Trophoblast cell (in vitro differentiated cells and primary cell): ENCODE measurements at regions not wholly inside any gene's neighbourhood (a gene's known extent, or its start where the extent isn't known, plus 50 kb on each side); places are given as distances from the start of the nearest gene placed in this dataset.

ENCODE experiments used
- DNase-seq, 2 donors: peaks; one replicate each; pipeline ENCODE4 v3.0.0-alpha.2; 2016
- H2AFZ ChIP-seq: 2 replicates; pipeline ENCODE4 v1.6.1; 2013; ENCODE audit warnings: low read length, moderate library complexity, mild to moderate bottlenecking; ENCODE audit not compliant: insufficient read depth, poor library complexity
- H2AK5ac ChIP-seq: 2 replicates; pipeline ENCODE4 v1.6.1; 2013; ENCODE audit warnings: mild to moderate bottlenecking, low read length
- H2BK120ac ChIP-seq: 2 replicates; pipeline ENCODE4 v1.6.1; 2013; ENCODE audit warnings: low read length, mild to moderate bottlenecking, moderate library complexity; ENCODE audit not compliant: insufficient read depth, poor library complexity
- H2BK12ac ChIP-seq: 2 replicates; pipeline ENCODE4 v1.6.1; 2013; ENCODE audit warnings: mild to moderate bottlenecking, low read length, moderate library complexity
- H2BK5ac ChIP-seq: 2 replicates; pipeline ENCODE4 v1.6.1; 2013; ENCODE audit warnings: low read length, low read depth, moderate library complexity, mild to moderate bottlenecking; ENCODE audit not compliant: poor library complexity
- H3K14ac ChIP-seq: 2 replicates; pipeline ENCODE4 v1.6.1; 2013; ENCODE audit warnings: mild to moderate bottlenecking, low read length
- H3K18ac ChIP-seq: 2 replicates; pipeline ENCODE4 v1.6.1; 2013; ENCODE audit warnings: mild to moderate bottlenecking, low read length
- H3K23ac ChIP-seq: 2 replicates; pipeline ENCODE4 v1.6.1; 2013; ENCODE audit warnings: low read length
- H3K27ac ChIP-seq: 2 replicates; pipeline ENCODE4 v1.5.1; 2013; ENCODE audit warnings: low read depth, mild to moderate bottlenecking, inconsistent platforms, low read length, moderate library complexity
- H3K27me3 ChIP-seq: 2 replicates; pipeline ENCODE4 v1.6.1; 2013; ENCODE audit warnings: inconsistent platforms, mild to moderate bottlenecking, low read length, moderate library complexity; ENCODE audit not compliant: insufficient read depth
- H3K36me3 ChIP-seq, 2 experiments: 1 replicate in 1 of 2; 2 replicates in 1 of 2; pipeline ENCODE4 v1.6.1; 2013; ENCODE audit warnings: low read length in 2 of 2, mild to moderate bottlenecking in 2 of 2, moderate library complexity in 1 of 2; ENCODE audit not compliant: insufficient read depth in 2 of 2, control insufficient read depth in 1 of 2
- H3K4ac ChIP-seq: 2 replicates; pipeline ENCODE4 v1.6.1; 2013; ENCODE audit warnings: low read depth, mild to moderate bottlenecking, low read length, moderate library complexity
- H3K4me1 ChIP-seq, 2 experiments: 1 replicate in 1 of 2; 2 replicates in 1 of 2; pipeline ENCODE4 v1.6.1; 2013; ENCODE audit warnings: low read length in 2 of 2, mild to moderate bottlenecking in 2 of 2, moderate library complexity in 1 of 2; ENCODE audit not compliant: insufficient read depth in 2 of 2, control insufficient read depth in 1 of 2
- H3K4me2 ChIP-seq: 2 replicates; pipeline ENCODE4 v1.6.1; 2013; ENCODE audit warnings: inconsistent platforms, mild to moderate bottlenecking, low read length, moderate library complexity
- H3K4me3 ChIP-seq: 2 replicates; pipeline ENCODE4 v1.5.1; 2013; ENCODE audit warnings: mild to moderate bottlenecking, low read depth, low read length, inconsistent platforms
- H3K79me1 ChIP-seq: one replicate; pipeline ENCODE4 v1.6.1; 2013; ENCODE audit warnings: low read length
- H3K79me2 ChIP-seq: 2 replicates; pipeline ENCODE4 v1.6.1; 2013; ENCODE audit warnings: low read length, mild to moderate bottlenecking; ENCODE audit not compliant: control insufficient read depth, insufficient read depth, poor library complexity
- H3K9ac ChIP-seq: 2 replicates; pipeline ENCODE4 v1.6.1; 2013; ENCODE audit warnings: mild to moderate bottlenecking, low read length
- H3K9me3 ChIP-seq: 2 replicates; pipeline ENCODE4 v1.6.1; 2013; ENCODE audit warnings: low read depth, mild to moderate bottlenecking, control low read depth, inconsistent platforms, low read length; ENCODE audit not compliant: insufficient read depth
- H4K12ac ChIP-seq: 2 replicates; pipeline ENCODE4 v1.6.1; 2013; ENCODE audit warnings: low read depth, mild to moderate bottlenecking, low read length, moderate library complexity
- H4K8ac ChIP-seq: 2 replicates; pipeline ENCODE4 v1.6.1; 2013; ENCODE audit warnings: low read depth, mild to moderate bottlenecking, low read length, moderate library complexity
- H4K91ac ChIP-seq: one replicate; pipeline ENCODE4 v1.6.1; 2013; ENCODE audit warnings: low read depth, mild to moderate bottlenecking, low read length, moderate library complexity
- WGBS: extraction: QIAGEN DNeasy Blood & Tissue Kit; methylation state at CpG from one replicate; pipeline ENCODE4 v1.1.7; 2013; ENCODE audit warnings: missing lambda C conversion rate; ENCODE audit not compliant: insufficient read length, insufficient coverage; ENCODE audit errors: extremely low coverage; 5-methylcytosine and 5-hydroxymethylcytosine counted together

DNA sequence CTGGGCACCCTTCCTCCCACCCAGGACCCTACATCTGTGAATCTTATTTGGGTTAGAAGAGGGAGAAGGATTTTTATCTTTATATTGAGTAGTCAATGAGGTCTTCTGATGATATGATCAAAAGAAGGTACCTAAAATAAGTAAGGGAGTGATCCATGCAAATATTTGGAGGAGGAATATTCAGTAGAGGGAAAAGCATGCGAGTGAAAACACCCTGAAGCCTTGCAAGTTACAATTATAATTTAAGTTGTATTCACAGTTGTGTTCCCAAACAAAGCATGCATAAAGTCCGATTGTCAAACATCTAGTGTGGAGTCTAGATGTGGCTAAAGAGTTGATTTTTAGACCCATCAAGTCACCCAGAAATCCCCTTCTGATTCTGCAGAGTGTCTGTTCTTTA, 530.2 kb upstream of the ZEB2 start:
- H4K91ac ChIP-seq, result no peak overlapping the region
- H3K9ac ChIP-seq, result no peak overlapping the region
- no peaks in the 10 kb centered on the region for H3K9me3 ChIP-seq
- H3K27me3 ChIP-seq, result no peaks in the 10 kb centered on the region
- DNase-seq, result no peak
- no peak overlapping the region for H2AK5ac ChIP-seq
- no peaks in the 10 kb centered on the region for H3K79me2 ChIP-seq
- H4K12ac ChIP-seq, result no peak overlapping the region
- no peak overlapping the region for H2BK12ac ChIP-seq
- H3K79me1 ChIP-seq, result no peaks in the 10 kb centered on the region
- no peaks in the 10 kb centered on the region for H3K4me1 ChIP-seq
- no peak overlapping the region for H4K8ac ChIP-seq
- H2AFZ ChIP-seq, result no peak overlapping the region
- no peak overlapping the region for H3K4me2 ChIP-seq
- H2BK120ac ChIP-seq, result no peak overlapping the region
- H3K14ac ChIP-seq, result no peak overlapping the region
- no peak overlapping the region for H3K23ac ChIP-seq
- H3K18ac ChIP-seq, result no peak overlapping the region
- no peak overlapping the region for H3K4ac ChIP-seq
- H3K36me3 ChIP-seq, result no peaks in the 10 kb centered on the region
- H2BK5ac ChIP-seq, result no peak overlapping the region
- WGBS, result no CpG with 5 or more reads among the region's 2 CpGs
- no peak overlapping the region for H3K27ac ChIP-seq
- H3K4me3 ChIP-seq, result no peak overlapping the region

DNA sequence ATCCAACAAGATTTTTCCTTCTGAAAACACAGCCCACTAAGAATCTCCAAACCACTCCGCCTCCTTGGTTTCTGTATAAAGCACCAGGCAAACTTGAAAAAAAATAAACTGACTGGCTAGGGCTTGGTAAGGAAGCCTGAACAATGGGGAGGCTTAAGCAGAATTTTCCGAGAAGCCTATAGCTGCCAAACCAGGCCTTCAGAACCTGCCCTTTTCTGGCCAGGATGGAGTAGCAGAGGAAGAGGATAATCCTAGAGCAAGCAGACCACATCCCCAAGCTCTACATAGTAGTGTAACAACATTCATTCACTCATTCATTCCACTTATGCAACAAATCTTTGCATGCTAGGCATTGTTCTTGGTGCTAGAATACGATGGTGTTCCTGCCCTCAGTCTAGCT, 529.6 kb upstream of the ZEB2 start:
- H3K9ac ChIP-seq, result no peak overlapping the region
- H3K18ac ChIP-seq, result no peak overlapping the region
- no peak overlapping the region for H2BK12ac ChIP-seq
- WGBS, result no CpG with 5 or more reads among the region's 3 CpGs
- no peak overlapping the region for H3K4ac ChIP-seq
- no peak overlapping the region for H2AFZ ChIP-seq
- H4K12ac ChIP-seq, result no peak overlapping the region
- no peaks in the 10 kb centered on the region for H3K9me3 ChIP-seq
- H3K36me3 ChIP-seq, result no peaks in the 10 kb centered on the region
- H3K4me2 ChIP-seq, result no peak overlapping the region
- H3K79me2 ChIP-seq, result no peaks in the 10 kb centered on the region
- H4K91ac ChIP-seq, result no peak overlapping the region
- no peaks in the 10 kb centered on the region for H3K27me3 ChIP-seq
- DNase-seq, result no peak
- no peak overlapping the region for H3K4me3 ChIP-seq
- H3K27ac ChIP-seq, result no peak overlapping the region
- no peak overlapping the region for H3K23ac ChIP-seq
- no peak overlapping the region for H4K8ac ChIP-seq
- no peak overlapping the region for H2BK5ac ChIP-seq
- no peak overlapping the region for H2BK120ac ChIP-seq
- H3K4me1 ChIP-seq, result no peaks in the 10 kb centered on the region
- H3K14ac ChIP-seq, result no peak overlapping the region
- H2AK5ac ChIP-seq, result no peak overlapping the region
- H3K79me1 ChIP-seq, result no peaks in the 10 kb centered on the region

DNA sequence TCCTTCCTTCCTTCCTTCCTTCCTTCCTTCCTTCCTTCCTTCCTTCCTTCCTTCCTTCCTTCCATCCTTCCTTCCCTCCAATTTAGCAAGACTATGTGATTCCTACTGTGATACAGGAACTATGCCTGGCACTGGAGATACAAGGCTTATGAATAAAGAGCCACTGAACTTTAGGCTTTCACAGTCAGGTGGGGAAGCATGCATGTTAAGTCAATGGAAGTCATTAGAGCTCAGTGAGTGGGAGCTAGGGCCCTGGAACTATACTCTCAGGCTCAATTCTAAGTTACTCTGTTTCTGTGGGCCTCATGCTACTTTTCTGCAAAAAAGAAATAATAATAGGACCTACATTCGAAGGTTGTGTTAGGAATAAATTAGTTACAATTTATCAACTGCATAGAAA, 527.6 kb upstream of the ZEB2 start:
- H3K4me3 ChIP-seq, result no peak overlapping the region
- H3K79me2 ChIP-seq, result no peaks in the 10 kb centered on the region
- no peaks in the 10 kb centered on the region for H3K9me3 ChIP-seq
- DNase-seq, result no peak
- H3K27me3 ChIP-seq, result no peaks in the 10 kb centered on the region
- no peak overlapping the region for H2BK12ac ChIP-seq
- H3K36me3 ChIP-seq, result no peaks in the 10 kb centered on the region
- no peaks in the 10 kb centered on the region for H3K79me1 ChIP-seq
- WGBS, result no CpG with 5 or more reads among the region's 1 CpG
- H4K12ac ChIP-seq, result no peak overlapping the region
- no peak overlapping the region for H3K4ac ChIP-seq
- peaks cover 0 to 3% of the 10 kb centered on the region in 2 experiments for H3K4me1 ChIP-seq
- no peak overlapping the region for H3K9ac ChIP-seq
- no peak overlapping the region for H4K8ac ChIP-seq
- no peak overlapping the region for H2BK5ac ChIP-seq
- H3K23ac ChIP-seq, result no peak overlapping the region
- H3K18ac ChIP-seq, result no peak overlapping the region
- H3K14ac ChIP-seq, result no peak overlapping the region
- H4K91ac ChIP-seq, result no peak overlapping the region
- no peak overlapping the region for H2AFZ ChIP-seq
- H2BK120ac ChIP-seq, result no peak overlapping the region
- H2AK5ac ChIP-seq, result no peak overlapping the region
- H3K27ac ChIP-seq, result no peak overlapping the region
- no peak overlapping the region for H3K4me2 ChIP-seq

DNA sequence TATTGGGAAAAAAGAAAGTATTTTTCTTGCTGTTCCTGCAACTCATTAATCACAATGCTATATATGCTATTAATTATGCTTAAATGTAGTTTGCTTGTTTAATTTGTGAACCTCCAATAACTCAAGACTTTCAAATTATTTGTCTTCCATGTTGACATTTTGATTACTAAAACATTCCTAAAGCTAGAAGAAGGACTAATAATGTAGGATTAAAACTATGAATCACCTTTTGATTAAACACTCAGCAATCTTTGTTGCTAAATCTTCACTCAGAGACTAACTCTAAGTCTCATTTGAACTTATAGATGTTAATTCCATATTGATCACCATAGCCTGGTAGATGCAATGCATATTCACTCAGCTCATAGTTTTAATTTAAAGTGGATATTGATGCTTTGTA, 524.6 kb upstream of the ZEB2 start:
- Histone ChIP-seq H3K4me2 (no peak overlapping the region), H3K23ac (no peak overlapping the region), H3K14ac (no peak overlapping the region), H3K27ac (no peak overlapping the region), H2BK5ac (no peak overlapping the region), H3K4me3 (no peak overlapping the region), H3K9me3 (no peaks in the 10 kb centered on the region), H3K4ac (no peak overlapping the region), H4K12ac (no peak overlapping the region), H2AFZ (no peak overlapping the region), H2AK5ac (no peak overlapping the region), H4K8ac (no peak overlapping the region), H2BK12ac (no peak overlapping the region), H3K36me3 (no peaks in the 10 kb centered on the region), H4K91ac (no peak overlapping the region), H3K18ac (no peak overlapping the region), H3K79me2 (no peaks in the 10 kb centered on the region), H3K4me1 (peaks cover 0 to 3% of the 10 kb centered on the region in 2 experiments), H3K79me1 (no peaks in the 10 kb centered on the region), H3K27me3 (no peaks in the 10 kb centered on the region), H3K9ac (no peak overlapping the region), H2BK120ac (no peak overlapping the region)
- no peak for DNase-seq
